ENCODE measurements at regions not wholly inside any gene's neighbourhood (a gene's known extent, or its start where the extent isn't known, plus 50 kb on each side); places are given as distances from the start of the nearest gene placed in this dataset.

DNA sequence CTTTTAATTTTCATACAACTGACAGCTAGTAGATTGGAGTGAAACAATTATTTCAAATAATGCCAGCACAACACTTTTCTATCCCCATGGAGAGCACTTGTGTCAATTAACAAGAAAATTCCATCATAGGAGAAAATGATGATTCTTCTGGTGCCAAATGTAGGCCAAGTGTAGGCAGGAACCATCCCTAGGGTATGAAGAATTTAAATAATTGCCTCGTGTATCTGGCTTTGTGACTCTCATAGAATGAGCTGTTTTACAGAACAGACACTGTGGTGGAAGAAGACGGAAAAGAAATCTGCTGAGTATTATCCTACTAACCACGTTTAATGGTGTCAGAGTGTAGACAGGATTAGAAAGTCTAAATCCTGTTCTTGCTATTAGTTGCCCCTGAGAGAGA, 1542.2 kb downstream of the LRRC4C start:
- no peak overlapping the region for H3K27ac ChIP-seq (ENCODE audit: low read depth, low read length)
- CTCF ChIA-PET: no interaction called here
- H3K9me3 ChIP-seq (ENCODE audit: control insufficient read depth, insufficient read depth, low read length): peaks cover 18% of the 10 kb centered on the region
- H3K27me3 ChIP-seq (ENCODE audit: control insufficient read depth, insufficient read depth, low read length): no peaks in the 10 kb centered on the region
- H3K4me3 ChIP-seq (ENCODE audit: low read depth, low read length): no peak overlapping the region
- TF ChIP-seq, protein P1, sequence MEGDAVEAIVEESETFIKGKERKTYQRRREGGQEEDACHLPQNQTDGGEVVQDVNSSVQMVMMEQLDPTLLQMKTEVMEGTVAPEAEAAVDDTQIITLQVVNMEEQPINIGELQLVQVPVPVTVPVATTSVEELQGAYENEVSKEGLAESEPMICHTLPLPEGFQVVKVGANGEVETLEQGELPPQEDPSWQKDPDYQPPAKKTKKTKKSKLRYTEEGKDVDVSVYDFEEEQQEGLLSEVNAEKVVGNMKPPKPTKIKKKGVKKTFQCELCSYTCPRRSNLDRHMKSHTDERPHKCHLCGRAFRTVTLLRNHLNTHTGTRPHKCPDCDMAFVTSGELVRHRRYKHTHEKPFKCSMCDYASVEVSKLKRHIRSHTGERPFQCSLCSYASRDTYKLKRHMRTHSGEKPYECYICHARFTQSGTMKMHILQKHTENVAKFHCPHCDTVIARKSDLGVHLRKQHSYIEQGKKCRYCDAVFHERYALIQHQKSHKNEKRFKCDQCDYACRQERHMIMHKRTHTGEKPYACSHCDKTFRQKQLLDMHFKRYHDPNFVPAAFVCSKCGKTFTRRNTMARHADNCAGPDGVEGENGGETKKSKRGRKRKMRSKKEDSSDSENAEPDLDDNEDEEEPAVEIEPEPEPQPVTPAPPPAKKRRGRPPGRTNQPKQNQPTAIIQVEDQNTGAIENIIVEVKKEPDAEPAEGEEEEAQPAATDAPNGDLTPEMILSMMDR (IDR thresholded peaks at IDR 0.05; ENCODE audit: low read depth, low read length): no peak
- no peak for DNase-seq (ENCODE audit: low read depth, low spot score)
- POLR2A ChIA-PET: no interaction called here

DNA sequence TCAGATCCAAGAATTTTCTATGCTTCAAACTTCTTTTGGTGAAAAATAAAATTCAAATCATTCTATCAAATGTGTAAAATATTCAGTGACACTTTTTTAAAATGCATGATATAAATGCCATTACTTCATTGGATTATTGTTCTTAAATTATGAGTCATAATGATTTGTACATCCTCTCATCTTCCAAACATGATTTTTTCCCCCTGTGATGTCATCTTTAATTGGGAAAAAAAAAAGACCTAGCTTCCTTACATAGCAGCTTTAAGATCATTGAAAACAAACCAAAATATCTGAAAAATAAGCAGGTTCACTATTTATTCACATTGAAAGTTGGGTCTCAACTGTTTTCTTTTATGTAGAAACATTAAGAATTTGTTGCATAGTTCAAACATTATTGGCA, 1549.4 kb downstream of the LRRC4C start:
- Histone ChIP-seq H3K9me3 (ENCODE audit: control insufficient read depth, insufficient read depth, low read length) (peaks cover 12% of the 10 kb centered on the region), H3K27ac (ENCODE audit: low read depth, low read length) (no peak overlapping the region), H3K4me3 (ENCODE audit: low read depth, low read length) (no peak overlapping the region), H3K27me3 (ENCODE audit: control insufficient read depth, insufficient read depth, low read length) (no peaks in the 10 kb centered on the region)
- no peak for DNase-seq (ENCODE audit: low read depth, low spot score)
- TF ChIP-seq, protein P1 (IDR thresholded peaks at IDR 0.05; ENCODE audit: low read depth, low read length): no peak
- POLR2A ChIA-PET: no interaction called here
- CTCF ChIA-PET: no interaction called here

DNA sequence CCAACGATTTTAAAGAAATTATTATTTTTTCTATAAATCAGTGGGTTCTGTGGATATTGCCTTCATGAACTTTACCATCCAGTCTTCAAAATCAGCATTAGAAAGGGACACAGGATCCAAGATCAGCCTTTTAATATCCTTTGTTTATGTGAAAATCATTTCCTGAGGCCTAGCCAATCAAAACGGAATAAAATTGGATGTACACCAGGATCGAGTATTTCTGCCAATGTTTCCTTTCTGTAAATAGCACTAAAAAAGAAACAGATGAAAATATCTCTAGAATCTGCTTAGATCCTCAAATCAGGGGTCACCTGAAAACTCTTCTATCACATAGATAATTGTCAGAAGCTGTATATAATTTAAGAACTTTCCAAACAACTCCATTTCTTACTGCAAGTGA, 1598.5 kb downstream of the LRRC4C start:
- ChIA-PET CTCF (no interaction called here), POLR2A (no interaction called here)
- TF ChIP-seq, protein P1 (IDR thresholded peaks at IDR 0.05; ENCODE audit: low read depth, low read length): no peak
- DNase-seq (ENCODE audit: low read depth, low spot score): no peak
- peaks cover 7% of the 10 kb centered on the region for H3K9me3 ChIP-seq (ENCODE audit: control insufficient read depth, insufficient read depth, low read length)
- no peak overlapping the region for H3K4me3 ChIP-seq (ENCODE audit: low read depth, low read length)
- no peaks in the 10 kb centered on the region for H3K27me3 ChIP-seq (ENCODE audit: control insufficient read depth, insufficient read depth, low read length)
- H3K27ac ChIP-seq (ENCODE audit: low read depth, low read length): no peak overlapping the region

DNA sequence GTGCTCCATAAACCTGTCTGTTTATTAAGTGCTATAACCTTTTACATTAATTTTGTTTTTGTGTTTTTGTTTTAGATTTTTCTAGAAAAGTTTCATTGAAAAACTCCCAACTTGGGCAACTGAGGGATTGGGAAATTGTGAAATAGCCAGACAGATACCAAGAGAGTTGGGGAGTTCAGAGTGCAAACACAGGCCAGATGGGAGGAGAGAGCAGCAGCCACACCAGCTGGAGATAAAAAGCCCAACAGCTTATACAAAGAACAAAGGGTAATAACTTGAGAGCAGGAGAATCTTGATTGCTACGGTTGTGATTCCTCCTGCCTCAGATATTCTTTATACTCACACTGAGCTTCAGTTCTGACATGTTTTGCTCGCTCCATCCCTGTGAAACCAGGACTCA, 1642.2 kb downstream of the LRRC4C start:
- POLR2A ChIA-PET: no interaction called here

DNA sequence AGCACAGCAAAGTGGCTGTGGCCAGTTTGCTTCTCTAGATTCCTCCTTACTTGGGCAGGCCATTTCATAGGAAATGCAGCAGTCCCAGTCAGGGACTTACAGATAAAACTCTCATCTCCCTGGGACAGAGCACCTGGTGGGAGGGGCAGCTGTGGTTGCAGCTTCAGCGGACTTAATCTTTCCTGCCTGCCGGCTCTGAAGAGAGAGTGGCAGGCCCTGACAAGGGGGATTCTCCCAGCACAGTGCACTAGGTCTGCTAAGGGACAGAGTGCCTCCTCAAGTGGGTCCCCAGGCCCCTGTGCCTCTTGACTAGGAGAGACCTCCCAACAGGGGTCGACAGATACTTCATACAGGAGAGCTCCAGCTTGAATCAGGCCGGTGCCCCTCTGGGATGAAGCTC, 1649.1 kb downstream of the LRRC4C start:
- TF ChIP-seq, protein P1 (IDR thresholded peaks at IDR 0.05; ENCODE audit: low read depth, low read length): no peak
- ChIA-PET POLR2A (no interaction called here), CTCF (no interaction called here)
- Histone ChIP-seq H3K9me3 (ENCODE audit: control insufficient read depth, insufficient read depth, low read length) (peaks cover 14% of the 10 kb centered on the region), H3K27ac (ENCODE audit: low read depth, low read length) (no peak overlapping the region), H3K27me3 (ENCODE audit: control insufficient read depth, insufficient read depth, low read length) (no peaks in the 10 kb centered on the region), H3K4me3 (ENCODE audit: low read depth, low read length) (no peak overlapping the region)
- DNase-seq (ENCODE audit: low read depth, low spot score): no peak

More for the DNA sequence above, 1642.2 kb downstream of the LRRC4C start:
- CTCF ChIA-PET: no interaction called here
- Histone ChIP-seq H3K27ac (ENCODE audit: low read depth, low read length) (no peak overlapping the region), H3K4me3 (ENCODE audit: low read depth, low read length) (no peak overlapping the region), H3K9me3 (ENCODE audit: control insufficient read depth, insufficient read depth, low read length) (peaks cover 5% of the 10 kb centered on the region), H3K27me3 (ENCODE audit: control insufficient read depth, insufficient read depth, low read length) (no peaks in the 10 kb centered on the region)
- TF ChIP-seq, protein P1 (IDR thresholded peaks at IDR 0.05; ENCODE audit: low read depth, low read length): no peak
- no peak for DNase-seq (ENCODE audit: low read depth, low spot score)
